C1 segment of cervical spinal cord (tissue), 14 donors: ENCODE measurements at regions not wholly inside any gene's neighbourhood (a gene's known extent, or its start where the extent isn't known, plus 50 kb on each side); places are given as distances from the start of the nearest gene placed in this dataset.
"Not testable (repeated sequence)": the region's sequence is repeated elsewhere in the genome, so short reads cannot be mapped to it uniquely, and the experiment has no call there.

Experiments
- DNase-seq, 14 donors: peaks; one replicate each; lab custom pipeline; 2025; lab: John Stamatoyannopoulos, UW

GRCh38 chr1:68831281-68831680 lies 334.4 kb upstream of the DEPDC1 start:
- DNase-seq = no peak

- DNase-seq = no peak
Measured at GRCh38 chr1:68848017-68848416, 351.1 kb upstream of the DEPDC1 start.

- no peak for DNase-seq
Measured at GRCh38 chr1:68868606-68869005, 371.7 kb upstream of the DEPDC1 start.

- no peak for DNase-seq
Measured at GRCh38 chr1:68873144-68873543, 376.3 kb upstream of the DEPDC1 start.

GRCh38 chr1:68881330-68882194 lies 384.7 kb upstream of the DEPDC1 start:
- not testable (repeated sequence) for DNase-seq

GRCh38 chr1:68889471-68889870 lies 392.6 kb upstream of the DEPDC1 start:
- no peak for DNase-seq

GRCh38 chr1:68890736-68891135 lies 393.9 kb upstream of the DEPDC1 start:
- no peak for DNase-seq

DNA sequence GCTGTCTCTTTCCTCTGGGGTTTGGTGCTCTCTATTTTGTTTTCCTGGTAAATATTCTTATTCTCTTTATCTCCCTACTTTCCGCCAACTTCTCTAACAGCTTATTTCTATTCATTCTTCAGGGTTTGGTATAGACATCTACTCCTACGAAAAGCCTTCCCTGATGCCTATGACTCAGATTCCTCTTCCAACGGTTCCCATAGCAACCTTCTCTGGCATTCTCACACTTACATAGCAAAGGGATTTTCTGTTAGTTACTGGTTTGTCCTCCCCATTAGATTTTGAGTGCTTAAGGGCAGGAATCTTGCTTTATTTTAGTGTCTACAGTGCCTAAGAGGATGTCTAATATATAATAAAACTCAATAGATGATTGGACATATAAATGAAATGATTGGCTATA lies 407.6 kb upstream of the DEPDC1 start:
- DNase-seq = no peak

DNA sequence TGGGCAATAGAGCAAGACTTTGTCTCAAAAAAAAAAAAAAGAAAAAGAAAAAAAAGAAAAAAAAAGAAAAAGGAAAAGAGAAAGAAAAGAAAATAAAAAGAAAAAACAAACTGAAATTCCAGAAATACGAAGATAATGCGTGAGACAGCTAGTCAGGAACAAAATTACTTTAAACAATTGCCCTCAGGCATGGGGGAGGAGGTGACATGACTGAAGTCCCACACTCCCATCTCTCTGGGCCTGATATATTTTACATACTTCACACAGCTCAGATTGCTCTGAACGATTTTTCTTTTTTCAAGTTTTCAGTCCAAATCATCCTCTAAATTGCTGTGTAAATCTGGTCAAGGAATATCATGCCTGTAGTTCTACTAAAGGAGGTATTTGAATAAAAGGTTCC lies 409.5 kb upstream of the DEPDC1 start:
- no peak for DNase-seq

GRCh38 chr1:68907491-68907890 lies 410.6 kb upstream of the DEPDC1 start:
- DNase-seq = no peak

GRCh38 chr1:68908316-68908715 lies 411.4 kb upstream of the DEPDC1 start:
- no peak for DNase-seq

- peak in 2 of 14 donors; percentile 1 for DNase-seq
Measured at GRCh38 chr1:68916221-68916902, 419.5 kb upstream of the DEPDC1 start.

DNA sequence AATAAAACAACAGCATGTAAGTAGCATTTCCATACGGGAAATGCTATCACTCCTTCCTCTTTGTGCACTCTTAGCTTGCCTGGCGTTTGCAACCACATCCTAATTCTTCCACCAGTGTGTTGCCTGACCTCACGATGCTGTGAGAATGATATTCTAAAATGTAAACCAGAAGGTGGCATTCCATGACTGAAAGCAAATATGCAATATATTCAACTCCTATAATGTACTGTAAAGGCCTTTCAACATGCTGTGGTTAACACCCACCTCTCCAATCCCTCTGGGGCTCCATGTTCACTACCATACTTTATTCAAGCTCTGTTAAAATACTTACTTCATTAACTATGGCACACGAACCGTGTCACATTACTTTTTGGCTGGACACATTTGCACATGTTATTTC lies 420.6 kb upstream of the DEPDC1 start:
- DNase-seq = no peak

DNA sequence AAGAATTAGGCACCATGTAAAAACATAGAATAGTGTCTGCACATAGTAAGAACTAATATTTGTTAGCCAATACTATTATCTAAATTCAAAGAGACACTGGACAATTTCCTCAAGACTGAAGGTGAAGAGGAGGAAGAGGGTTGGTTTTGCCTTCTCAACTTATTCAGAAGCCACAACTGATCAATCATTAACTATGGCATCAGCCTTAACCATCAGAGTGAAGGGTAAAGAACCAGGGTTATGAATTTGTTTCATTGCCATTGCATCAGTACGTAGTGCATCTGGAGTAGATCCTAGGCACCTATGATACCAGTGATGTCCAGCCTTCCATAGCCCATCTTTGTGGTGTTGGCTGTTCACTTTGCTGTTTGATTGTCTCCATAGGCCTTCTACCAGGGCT lies 421.7 kb upstream of the DEPDC1 start:
- DNase-seq = no peak

GRCh38 chr1:68919075-68919474 lies 422.2 kb upstream of the DEPDC1 start:
- DNase-seq = no peak

GRCh38 chr1:68923475-68924088 lies 426.7 kb upstream of the DEPDC1 start:
- not testable (repeated sequence) for DNase-seq

DNA sequence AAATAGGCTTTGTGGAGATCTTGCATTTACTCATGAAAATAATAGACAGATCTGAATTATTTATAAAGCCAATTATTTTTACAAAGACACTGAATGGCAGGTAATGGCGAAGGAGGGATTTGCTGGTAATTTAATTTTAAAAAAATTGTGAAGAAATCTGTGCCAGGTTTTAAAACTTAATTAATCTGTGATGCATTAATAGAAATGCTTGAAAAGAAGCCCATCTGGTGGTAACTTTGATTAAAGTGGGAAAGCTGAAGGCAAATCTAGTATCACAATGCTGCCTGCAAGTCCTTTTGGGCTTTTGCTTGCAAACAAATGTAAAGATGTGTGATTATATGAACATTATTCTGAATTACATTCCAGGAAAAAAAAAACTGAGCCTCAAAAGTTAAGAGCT lies 433.2 kb upstream of the DEPDC1 start:
- DNase-seq = no peak

DNA sequence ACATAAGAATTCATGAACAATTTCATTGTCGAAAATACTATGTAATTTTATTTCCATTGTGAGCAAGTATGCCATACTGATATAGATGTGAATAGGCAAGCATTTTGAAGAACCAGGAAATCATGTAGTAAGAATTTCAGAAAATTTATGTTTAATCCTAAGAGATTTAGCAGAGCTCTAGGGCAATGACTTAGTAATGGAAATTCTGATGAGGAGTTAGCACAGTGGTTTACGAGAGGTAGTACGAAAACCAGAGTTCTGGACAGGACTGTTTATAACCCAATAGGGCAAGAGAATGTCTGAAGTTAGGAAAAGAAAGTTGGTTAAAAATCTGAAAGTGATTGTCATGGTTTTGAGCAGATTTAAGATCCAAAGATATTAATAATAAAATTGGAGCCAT lies 439.6 kb upstream of the DEPDC1 start:
- no peak for DNase-seq

GRCh38 chr1:68938051-68938666 lies 441.3 kb upstream of the DEPDC1 start:
- no peak for DNase-seq

GRCh38 chr1:68950036-68950435 lies 453.2 kb upstream of the DEPDC1 start:
- DNase-seq = no peak

GRCh38 chr1:68953311-68953710 lies 456.4 kb upstream of the DEPDC1 start:
- DNase-seq = no peak

DNA sequence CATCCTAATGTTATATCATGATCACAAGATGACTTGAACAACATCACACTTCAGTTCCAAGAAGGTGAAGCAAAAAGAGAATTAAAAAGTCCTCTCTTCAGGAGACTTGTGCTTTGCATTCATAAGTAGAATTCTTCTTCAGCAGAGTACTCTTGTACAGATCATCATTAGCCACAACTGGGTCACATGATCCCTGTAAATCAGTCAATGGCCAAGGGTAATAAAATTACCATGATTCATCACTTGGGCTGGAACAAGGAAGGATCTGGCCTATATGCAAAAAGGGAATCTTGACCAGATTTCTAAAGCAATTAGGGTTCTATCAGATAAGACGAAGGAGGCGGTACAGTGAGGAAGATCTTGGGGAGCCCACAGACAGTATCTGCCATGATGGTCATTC lies 458.0 kb upstream of the DEPDC1 start:
- no peak for DNase-seq
